CD4-positive, alpha-beta T cell treated with Interleukin-17A for 1 hour (primary cell): ENCODE measurements at regions not wholly inside any gene's neighbourhood (a gene's known extent, or its start where the extent isn't known, plus 50 kb on each side); places are given as distances from the start of the nearest gene placed in this dataset.
"Not testable (repeated sequence)": the region's sequence is repeated elsewhere in the genome, so short reads cannot be mapped to it uniquely, and the experiment has no call there.

ENCODE experiments used
- DNase-seq: peaks from one replicate; pipeline ENCODE4 v3.0.0-alpha.2; 2020

DNA sequence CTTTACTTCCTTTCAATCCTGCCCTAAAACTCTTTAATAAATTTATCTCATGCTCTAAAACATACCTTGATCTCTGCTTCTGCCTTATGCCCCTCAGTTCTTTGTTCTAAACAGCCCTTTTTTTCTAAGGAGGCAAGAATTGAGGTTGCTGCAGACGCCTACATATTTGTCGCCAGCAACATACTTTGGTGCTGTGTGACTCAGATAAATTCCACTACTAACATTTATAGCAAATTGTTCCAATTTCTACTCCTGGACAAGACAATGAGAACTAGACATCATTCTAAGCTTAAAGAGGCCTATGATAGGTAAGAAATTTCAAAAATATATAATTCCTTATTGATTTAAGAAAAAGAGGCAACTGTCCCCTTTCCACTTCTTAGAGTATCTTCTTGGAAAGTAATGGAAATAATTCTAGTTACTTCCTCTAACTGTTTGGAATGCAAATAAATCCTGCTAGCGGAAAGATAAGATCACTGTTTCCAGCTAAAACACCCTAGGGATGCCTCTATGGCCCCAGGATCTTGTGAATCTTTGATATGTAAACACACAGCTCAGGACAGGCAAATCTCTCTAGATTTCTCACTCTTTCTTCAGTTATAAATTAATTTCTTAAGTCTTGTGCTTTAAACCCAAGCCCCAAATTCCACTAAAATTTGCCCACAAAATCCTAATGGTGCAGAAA is 869.1 kb downstream of the KCNT2 start:
- no peak for DNase-seq

DNA sequence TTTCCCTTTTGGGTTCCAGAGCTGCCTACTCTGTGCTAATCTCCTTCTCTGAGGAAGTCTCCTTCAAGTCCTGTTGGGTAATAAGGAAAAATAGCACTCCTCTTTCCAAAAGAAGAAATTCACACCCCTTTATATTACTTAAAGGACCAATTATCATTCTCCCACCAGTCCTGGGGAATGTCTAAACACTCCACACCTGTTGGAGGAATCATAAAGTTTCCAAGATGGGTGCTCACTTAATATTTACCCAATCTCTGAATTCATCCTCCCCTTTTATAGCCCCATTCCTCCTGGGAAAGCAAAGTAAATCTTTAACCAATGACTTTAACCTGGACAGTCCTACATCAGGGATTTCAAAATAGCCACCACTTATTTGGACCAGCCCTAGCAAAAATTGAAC is 873.1 kb downstream of the KCNT2 start:
- DNase-seq: no peak

GRCh38 chr1:195733826-195734225 is 874.4 kb downstream of the KCNT2 start:
- DNase-seq: no peak

DNA sequence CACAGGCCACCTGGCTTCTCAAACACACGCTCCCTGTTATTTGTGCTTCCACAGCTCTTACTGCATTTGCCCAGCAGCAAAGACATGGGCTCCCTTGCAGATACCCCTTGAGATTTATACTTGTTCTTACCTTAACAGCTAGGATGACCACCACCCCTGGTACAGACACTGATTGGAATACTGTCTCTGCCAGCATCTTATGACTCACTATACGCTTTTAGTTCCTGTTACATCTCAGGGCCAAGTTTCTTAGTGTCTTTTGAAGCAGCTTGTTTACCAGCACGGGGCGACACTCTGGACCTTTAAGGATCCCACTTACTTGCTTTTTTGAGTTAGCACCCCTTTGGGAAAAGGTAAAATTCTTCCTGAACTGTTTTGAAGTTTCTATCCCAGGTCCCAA is 874.8 kb downstream of the KCNT2 start:
- DNase-seq: no peak

DNA sequence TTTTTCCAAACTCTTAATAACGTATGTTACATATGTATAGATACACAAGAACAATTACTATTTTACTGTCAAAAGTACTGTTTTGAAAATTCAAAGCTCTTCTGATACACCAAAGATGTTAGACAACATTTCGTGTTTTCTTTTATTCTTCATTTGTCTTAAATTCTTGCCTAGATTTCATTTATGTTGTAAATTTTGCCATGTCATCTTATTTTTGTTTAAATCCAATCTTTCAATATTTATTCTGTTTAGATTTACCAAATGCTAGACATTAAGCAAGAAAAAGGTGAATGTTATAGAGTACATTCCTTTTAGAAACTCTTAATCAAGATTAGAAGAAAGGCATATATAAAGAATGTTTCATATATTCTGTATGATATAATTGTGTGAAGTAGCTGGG is 876.9 kb downstream of the KCNT2 start:
- DNase-seq: no peak

DNA sequence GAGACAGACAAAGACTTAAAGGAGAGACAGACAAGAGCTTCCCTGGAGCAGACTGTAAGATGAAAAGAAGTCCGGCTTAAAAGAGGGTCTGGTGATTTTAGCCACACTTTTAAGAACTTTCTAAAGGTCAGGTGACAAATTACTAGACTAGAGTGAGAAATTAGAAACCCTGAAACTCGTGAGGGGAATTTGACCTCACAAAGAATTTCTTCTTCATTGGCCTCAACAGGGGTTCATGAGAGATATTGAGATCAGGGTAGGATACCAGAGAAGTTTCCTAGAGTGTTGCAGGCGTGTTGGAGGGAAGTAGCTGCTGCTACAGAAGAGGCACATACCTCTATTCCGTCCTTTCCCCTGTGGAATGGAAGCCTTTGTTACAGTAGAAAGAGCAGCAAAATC is 884.4 kb downstream of the KCNT2 start:
- no peak for DNase-seq

DNA sequence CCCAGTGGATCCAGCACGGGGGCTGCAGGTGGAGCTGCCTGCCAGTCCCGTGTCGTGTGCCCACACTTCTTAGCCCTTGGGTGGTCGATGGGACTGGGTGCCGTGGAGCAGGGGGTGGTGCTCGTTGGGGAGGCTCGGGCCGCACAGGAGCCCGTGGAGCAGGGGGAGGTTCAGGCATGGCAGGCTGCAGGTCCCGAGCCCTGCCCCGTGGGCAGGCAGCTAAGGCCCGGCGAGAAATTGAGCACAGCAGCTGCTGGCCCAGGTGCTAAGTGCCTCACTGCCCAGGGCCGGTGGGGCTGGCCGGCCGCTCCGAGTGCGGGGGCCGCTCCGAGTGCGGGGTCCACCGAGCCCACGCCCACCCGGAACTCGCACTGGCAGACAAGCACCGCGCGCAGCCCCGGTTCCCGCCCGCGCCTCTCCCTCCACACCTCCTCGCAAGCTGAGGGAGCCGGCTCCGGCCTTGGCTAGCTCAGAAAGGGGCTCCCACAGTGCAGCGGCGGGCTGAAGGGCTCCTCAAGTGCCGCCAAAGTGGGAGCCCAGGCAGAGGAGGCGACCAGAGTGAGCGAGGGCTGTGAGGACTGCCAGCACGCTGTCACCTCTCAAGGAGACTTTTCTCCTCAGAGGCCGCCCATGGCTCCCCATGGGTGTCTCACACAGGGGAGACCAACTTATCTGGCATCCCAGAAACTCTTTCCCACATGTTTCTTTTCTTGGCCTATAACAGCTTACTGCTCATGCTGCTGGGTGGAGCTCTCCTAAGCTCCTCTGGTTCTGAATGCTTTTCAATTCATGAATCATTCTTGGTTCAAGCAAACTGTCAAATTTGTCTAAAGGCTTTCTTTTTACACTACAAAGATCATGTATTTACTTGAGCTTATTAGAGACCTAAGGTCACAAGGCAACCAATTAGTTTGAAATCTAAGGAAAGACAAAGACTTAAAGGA is 885.1 kb downstream of the KCNT2 start:
- not testable (repeated sequence) for DNase-seq

- DNase-seq: not testable (repeated sequence)
Measured at GRCh38 chr1:195722146-195722545, 886.1 kb downstream of the KCNT2 start.

- DNase-seq: no peak
Measured at GRCh38 chr1:195721210-195721971, 886.8 kb downstream of the KCNT2 start.

- DNase-seq: no peak
Measured at GRCh38 chr1:195717651-195718050, 890.6 kb downstream of the KCNT2 start.

DNA sequence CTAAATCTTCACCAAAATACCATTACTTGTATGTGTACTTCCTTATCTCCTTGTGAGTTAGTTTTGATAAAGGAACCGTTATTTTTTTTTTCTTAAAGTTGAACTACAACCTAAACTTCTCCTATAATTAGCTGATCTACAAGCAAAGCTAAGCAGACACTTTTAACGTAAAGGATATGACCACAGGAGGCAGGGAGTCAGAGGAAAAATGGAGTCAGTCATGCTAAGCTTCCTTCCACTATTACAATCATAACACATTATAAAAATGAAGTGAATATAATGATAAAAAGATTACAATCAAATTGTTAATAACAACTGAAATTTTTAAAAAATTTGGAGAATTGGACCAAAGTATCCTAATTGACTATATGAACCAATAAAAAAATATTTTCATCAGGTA is 892.6 kb downstream of the KCNT2 start:
- DNase-seq: no peak

- no peak for DNase-seq
Measured at GRCh38 chr1:195714248-195714647, 894.0 kb downstream of the KCNT2 start.

DNA sequence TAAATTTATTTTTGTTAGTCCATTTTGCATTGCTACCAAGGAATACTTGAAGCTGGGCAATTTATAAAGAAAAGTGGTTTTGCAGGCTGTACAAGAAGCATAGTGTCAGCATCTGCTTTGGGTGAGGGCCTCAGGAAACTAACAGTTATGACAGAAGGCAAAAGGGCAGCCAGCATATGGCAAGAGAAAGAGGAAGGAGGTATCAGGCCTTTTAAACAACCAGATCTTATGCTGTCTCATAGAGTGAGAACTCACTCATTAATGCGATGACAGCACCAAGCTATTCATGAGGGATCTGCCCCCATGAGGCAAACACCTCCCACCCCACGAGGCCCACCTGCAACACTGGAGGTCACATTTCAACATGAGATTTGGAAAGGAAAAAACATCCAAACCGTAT is 898.4 kb downstream of the KCNT2 start:
- DNase-seq: no peak

DNA sequence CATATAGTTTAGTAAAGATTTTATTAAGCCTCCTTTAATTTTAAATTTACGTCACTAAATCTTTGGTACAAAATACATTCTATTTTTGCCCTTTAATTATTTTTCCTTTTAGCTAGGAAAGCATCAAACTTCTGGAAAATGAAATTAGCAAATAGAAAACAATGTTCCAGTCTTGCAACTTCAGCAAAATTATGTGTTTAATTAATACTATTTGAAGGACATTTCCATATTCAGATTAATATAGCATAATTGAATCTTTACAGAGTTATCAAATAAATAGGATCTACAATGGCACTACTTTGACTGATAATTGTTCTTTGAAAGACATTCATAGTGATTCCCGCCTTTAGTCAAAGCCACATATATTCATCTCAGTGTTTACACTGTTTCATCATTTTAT is 904.2 kb downstream of the KCNT2 start:
- no peak for DNase-seq

DNA sequence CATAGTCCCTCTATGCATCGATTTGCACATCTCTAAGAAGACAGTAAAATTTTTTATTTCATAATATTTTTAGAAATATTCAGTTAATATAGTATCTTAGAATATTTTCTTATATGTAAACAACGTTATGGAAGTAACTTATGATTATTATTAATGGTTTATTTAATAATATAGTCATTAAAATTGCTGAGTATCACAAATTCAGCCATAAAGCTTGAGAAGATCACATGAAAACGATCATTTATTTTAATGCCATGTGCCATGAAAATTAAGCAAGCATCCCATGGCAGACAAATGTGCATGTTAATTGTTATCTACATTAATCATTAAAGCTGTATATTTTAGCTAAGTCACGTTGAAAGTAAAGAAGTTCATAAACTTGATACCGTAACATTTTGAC is 907.1 kb downstream of the KCNT2 start:
- DNase-seq: no peak

DNA sequence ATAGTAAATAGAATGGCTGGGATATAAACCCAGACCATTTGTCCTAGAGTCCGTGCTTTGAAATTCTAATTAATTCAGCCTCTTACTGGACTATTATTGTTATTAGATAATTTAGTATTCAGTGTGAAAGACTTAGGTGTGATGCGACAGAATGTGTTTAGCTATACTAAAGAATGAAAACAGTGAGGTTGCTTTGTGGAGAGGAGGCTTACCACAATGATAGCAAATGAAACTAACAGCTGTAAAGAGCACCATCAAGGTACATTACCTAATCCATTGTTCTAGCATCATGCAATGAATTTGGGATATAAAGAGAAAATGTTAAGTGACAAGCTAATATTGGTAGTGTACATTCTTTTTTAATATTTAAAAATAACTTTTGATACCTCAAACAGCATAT is 911.1 kb downstream of the KCNT2 start:
- no peak for DNase-seq

- no peak for DNase-seq
Measured at GRCh38 chr1:195686764-195687163, 921.5 kb downstream of the KCNT2 start.

DNA sequence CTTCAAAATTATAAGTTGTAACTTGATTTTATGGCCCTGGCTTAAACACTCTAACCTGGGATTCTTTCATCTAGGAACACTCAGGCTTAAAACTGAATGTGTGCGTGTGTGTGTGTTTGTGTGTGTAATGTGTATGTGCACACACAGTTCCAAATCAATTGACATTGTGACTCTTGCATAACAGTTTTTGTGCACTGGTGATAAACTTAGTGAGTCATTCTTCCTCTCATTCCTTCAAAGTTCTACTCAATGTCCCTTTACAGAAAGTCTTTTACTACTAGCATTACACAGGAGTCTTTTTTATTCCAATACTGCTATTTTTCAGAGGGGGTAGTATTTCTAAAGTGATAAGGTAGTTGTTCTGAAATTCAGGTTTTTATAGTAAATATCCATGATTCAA is 943.6 kb downstream of the KCNT2 start:
- DNase-seq: no peak

DNA sequence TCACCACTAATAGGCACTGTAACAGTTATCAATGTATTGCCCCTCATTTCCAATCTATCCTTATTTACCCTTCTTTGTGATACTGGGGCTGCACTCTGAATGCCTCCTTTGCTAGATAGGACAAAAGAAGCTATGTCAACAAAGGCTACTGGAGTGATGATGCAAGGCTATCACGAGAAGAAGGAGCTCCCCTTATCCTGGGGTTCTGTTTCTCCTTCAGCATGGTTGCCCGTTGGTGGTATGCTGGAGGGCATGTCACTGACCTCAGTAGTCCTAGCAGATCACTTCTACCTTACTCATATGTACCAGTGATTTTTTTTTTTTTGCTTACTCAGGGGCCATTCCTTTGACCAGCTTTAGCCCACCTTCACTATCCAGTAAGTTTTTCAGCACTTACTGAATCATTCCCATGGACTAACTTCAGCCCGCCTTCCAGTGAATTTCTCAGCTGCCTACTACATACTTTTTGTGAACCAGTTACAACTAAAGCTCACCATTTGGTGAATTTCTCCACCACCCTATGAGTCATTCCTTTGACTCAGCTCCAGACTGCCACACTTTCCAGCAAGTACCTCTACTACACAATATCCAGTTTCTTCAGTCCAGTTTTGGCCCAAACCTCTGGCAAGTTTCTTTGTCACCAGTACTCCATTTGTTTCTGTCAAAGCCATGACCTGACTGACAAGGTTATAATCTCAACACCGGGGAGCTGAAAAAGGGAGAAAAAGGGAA is 944.5 kb downstream of the KCNT2 start:
- no peak for DNase-seq

- no peak for DNase-seq
Measured at GRCh38 chr1:195656780-195657179, 951.5 kb downstream of the KCNT2 start.

DNA sequence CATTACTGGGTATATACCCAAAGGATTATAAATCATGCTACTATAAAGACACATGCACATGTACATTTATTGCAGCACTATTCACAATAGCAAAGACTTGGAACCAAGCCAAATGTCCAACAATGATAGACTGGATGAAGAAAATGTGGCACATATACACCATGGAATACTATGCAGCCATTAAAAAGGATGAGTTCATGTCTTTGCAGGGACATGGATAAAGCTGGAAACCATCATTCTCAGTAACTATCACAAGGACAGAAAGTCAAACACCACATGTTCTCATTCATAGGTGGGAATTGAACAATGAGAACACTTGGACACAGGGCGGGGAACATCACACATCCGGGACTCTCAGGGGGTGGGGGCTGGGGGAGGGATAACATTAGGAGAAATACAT is 959.4 kb downstream of the KCNT2 start:
- not testable (repeated sequence) for DNase-seq

DNA sequence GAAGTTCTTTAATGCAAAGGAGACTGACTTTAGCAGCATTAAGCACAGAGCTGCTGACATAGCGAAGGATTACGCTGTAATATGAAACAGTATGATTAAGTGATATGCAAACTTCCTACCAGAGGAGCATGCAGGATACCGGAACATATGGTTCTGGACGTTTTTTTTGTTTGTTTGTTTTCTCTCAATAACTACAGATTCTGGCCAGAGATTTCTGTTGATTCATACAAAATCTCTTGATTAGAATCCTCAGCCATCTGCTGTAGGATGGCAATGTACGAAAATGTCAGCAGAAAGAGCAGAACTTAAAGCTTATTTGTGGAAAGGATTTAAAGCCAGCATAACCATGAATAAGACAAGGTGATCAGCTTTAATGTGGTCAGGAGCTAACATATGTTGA is 970.7 kb downstream of the KCNT2 start:
- no peak for DNase-seq

DNA sequence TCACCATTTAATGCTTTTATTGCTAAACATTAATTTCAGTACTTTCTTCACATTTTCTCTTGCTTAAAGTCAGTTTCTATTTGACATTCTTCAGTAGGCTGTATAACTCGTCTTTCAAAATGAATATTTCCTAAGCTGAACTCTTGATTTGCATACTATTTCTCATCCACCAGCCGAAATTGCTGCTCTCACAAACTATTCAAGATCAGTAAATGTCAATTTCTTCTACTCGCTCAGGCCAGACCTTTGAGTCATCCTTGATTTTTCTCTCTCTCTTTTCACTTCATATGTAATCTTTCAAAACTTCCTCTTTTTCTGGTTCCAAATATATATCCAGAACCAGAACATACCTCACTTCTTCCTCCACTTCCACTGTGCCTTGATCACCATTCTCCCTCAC is 990.0 kb downstream of the KCNT2 start:
- DNase-seq: no peak
